ENCODE measurements at regions not wholly inside any gene's neighbourhood (a gene's known extent, or its start where the extent isn't known, plus 50 kb on each side); places are given as distances from the start of the nearest gene placed in this dataset.

DNA sequence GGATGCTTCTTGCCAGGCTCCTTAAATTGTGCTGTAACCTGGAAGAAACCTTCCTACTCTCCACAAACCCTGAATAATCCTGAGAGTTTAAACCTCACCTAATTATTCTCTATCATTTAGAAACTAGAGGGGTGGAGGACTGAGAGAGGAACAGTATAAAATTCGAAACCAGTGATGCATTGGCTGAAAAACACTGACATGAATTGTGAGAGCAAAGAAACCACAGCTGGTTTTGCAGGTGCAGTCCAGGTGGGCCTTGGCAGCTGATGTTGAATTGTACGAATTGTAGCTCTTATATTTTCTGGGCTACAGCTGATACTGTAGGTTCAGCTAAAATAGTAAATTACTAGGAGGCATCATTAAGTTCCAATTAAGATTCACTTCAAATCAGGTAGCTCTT is 227.0 kb upstream of the SLITRK5 start:
- TF ChIP-seq MAX (IDR thresholded peaks at IDR 0.05): no peak
- no peak for TF ChIP-seq CREB1 (IDR thresholded peaks at IDR 0.05; ENCODE audit: low read depth)
- TF ChIP-seq TEAD4 (IDR thresholded peaks at IDR 0.05): no peak
- TF ChIP-seq EGR1 (IDR thresholded peaks at IDR 0.05): no peak
- TF ChIP-seq EP300 (IDR thresholded peaks at IDR 0.05; ENCODE audit: borderline replicate concordance): no peak
- no peak for TF ChIP-seq REST (IDR thresholded peaks at IDR 0.05; ENCODE audit: low read depth)
- no peak for TF ChIP-seq TAF1 (IDR thresholded peaks at IDR 0.05; ENCODE audit: low read depth)
- no peak for TF ChIP-seq FOXM1 (IDR thresholded peaks at IDR 0.05; ENCODE audit: borderline replicate concordance, low read depth)
- TF ChIP-seq YY1 (IDR thresholded peaks at IDR 0.05; ENCODE audit: low read depth): no peak

Measured in Ishikawa (cell line).